ENCODE measurements at regions not wholly inside any gene's neighbourhood (a gene's known extent, or its start where the extent isn't known, plus 50 kb on each side); places are given as distances from the start of the nearest gene placed in this dataset.

DNA sequence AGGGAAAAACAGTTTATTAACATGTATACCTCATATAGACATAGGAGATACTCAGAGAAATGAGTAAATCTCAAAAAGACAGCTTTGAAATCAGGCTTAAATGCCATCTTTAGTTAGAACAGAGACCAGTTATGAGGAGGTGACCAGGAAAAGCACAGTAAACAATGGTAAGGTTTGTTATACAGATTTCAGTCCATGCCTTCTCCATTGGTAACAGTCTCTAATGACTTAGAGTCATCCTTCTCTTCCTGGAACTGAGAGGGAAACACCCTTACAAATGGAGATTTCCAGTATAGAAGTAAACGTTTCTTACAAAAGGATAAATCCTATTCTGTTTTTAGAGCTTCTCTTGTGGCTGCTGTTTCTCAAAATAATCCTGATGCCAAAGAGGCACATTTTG is 476.3 kb upstream of the NAALADL2 start:
- TF ChIP-seq, protein P1, sequence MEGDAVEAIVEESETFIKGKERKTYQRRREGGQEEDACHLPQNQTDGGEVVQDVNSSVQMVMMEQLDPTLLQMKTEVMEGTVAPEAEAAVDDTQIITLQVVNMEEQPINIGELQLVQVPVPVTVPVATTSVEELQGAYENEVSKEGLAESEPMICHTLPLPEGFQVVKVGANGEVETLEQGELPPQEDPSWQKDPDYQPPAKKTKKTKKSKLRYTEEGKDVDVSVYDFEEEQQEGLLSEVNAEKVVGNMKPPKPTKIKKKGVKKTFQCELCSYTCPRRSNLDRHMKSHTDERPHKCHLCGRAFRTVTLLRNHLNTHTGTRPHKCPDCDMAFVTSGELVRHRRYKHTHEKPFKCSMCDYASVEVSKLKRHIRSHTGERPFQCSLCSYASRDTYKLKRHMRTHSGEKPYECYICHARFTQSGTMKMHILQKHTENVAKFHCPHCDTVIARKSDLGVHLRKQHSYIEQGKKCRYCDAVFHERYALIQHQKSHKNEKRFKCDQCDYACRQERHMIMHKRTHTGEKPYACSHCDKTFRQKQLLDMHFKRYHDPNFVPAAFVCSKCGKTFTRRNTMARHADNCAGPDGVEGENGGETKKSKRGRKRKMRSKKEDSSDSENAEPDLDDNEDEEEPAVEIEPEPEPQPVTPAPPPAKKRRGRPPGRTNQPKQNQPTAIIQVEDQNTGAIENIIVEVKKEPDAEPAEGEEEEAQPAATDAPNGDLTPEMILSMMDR (optimal IDR thresholded peaks at IDR 0.05 in 1 of 3, IDR thresholded peaks at IDR 0.05 in 1 of 3, conservative IDR thresholded peaks at IDR 0.05 in 1 of 3; ENCODE audit: extremely low read depth in 1 of 3, insufficient read depth in 2 of 3, low read length in 3 of 3), result no peak
- TF ChIP-seq EZH2 (IDR thresholded peaks at IDR 0.05; ENCODE audit: low read length), result no peak

All from keratinocyte (primary cell).